Mesenchymal stem cell (in vitro differentiated cells and primary cell): ENCODE measurements at regions not wholly inside any gene's neighbourhood (a gene's known extent, or its start where the extent isn't known, plus 50 kb on each side); places are given as distances from the start of the nearest gene placed in this dataset.
"Not testable (repeated sequence)": the region's sequence is repeated elsewhere in the genome, so short reads cannot be mapped to it uniquely, and the experiment has no call there.

ENCODE experiments used
- DNase-seq: peaks from one replicate; pipeline ENCODE4 v3.0.0-alpha.2; 2013
- H2AFZ ChIP-seq: one replicate; pipeline ENCODE4 v1.6.1; 2013; ENCODE audit warnings: low read depth, mild to moderate bottlenecking, control low read depth, inconsistent platforms, low read length, moderate library complexity
- H2AK5ac ChIP-seq: 2 replicates; pipeline ENCODE4 v1.6.1; 2013; ENCODE audit warnings: low read length, moderate library complexity, mild to moderate bottlenecking, inconsistent platforms; ENCODE audit not compliant: severe bottlenecking
- H2BK120ac ChIP-seq: one replicate; pipeline ENCODE4 v1.6.1; 2013; ENCODE audit warnings: low read depth, mild to moderate bottlenecking, inconsistent platforms, low read length, moderate library complexity
- H2BK12ac ChIP-seq, 2 experiments: one replicate each; pipeline ENCODE4 v1.6.1; 2013; ENCODE audit warnings: inconsistent platforms in 2 of 2, low read length in 2 of 2, mild to moderate bottlenecking in 2 of 2, moderate library complexity in 2 of 2, control low read depth in 1 of 2
- H2BK15ac ChIP-seq: one replicate; pipeline ENCODE4 v1.6.1; 2013; ENCODE audit warnings: mild to moderate bottlenecking, low read depth, inconsistent platforms; ENCODE audit not compliant: poor library complexity, severe bottlenecking
- H2BK5ac ChIP-seq: 2 replicates; pipeline ENCODE4 v1.6.1; 2013; ENCODE audit warnings: low read depth, mild to moderate bottlenecking, low read length, control low read depth, inconsistent platforms; ENCODE audit not compliant: poor library complexity, severe bottlenecking
- H3K14ac ChIP-seq, 2 experiments: one replicate each; pipeline ENCODE4 v1.6.1; 2013; ENCODE audit warnings: inconsistent platforms in 2 of 2, low read length in 2 of 2, control low read depth in 1 of 2, mild to moderate bottlenecking in 1 of 2, moderate library complexity in 1 of 2
- H3K18ac ChIP-seq, 2 experiments: one replicate each; pipeline ENCODE4 v1.6.1; 2013; ENCODE audit warnings: inconsistent platforms in 2 of 2, low read length in 2 of 2, control low read depth in 1 of 2, low read depth in 1 of 2, mild to moderate bottlenecking in 1 of 2
- H3K23ac ChIP-seq, 2 experiments: one replicate each; pipeline ENCODE4 v1.6.1; 2013; ENCODE audit warnings: inconsistent platforms in 2 of 2, low read length in 2 of 2, mild to moderate bottlenecking in 2 of 2, moderate library complexity in 2 of 2, control low read depth in 1 of 2
- H3K27ac ChIP-seq: 2 replicates; pipeline ENCODE4 v1.5.1; 2013; ENCODE audit warnings: mild to moderate bottlenecking, moderate library complexity, low read length, control low read depth, inconsistent platforms; ENCODE audit not compliant: poor library complexity, severe bottlenecking
- H3K27me3 ChIP-seq, 2 experiments: 2 replicates each; pipeline versions ENCODE4 v1.6.1 to v1.7.0; 2013; ENCODE audit warnings: low read length in 2 of 2, mild to moderate bottlenecking in 2 of 2, moderate library complexity in 2 of 2, control low read depth in 1 of 2, inconsistent platforms in 1 of 2; ENCODE audit not compliant: control insufficient read depth in 1 of 2, insufficient read depth in 1 of 2
- H3K36me3 ChIP-seq, 2 experiments: 2 replicates each; pipeline versions ENCODE4 v1.6.1 to v1.7.0; 2013; ENCODE audit warnings: low read length in 2 of 2, control low read depth in 1 of 2, inconsistent platforms in 1 of 2, low read depth in 1 of 2, mild to moderate bottlenecking in 1 of 2; ENCODE audit not compliant: insufficient read depth in 2 of 2, control insufficient read depth in 1 of 2
- H3K4ac ChIP-seq, 2 experiments: one replicate each; pipeline ENCODE4 v1.6.1; 2013; ENCODE audit warnings: inconsistent platforms in 2 of 2, low read length in 2 of 2, mild to moderate bottlenecking in 2 of 2, moderate library complexity in 2 of 2, control low read depth in 1 of 2, low read depth in 1 of 2
- H3K4me1 ChIP-seq: 2 replicates; pipeline ENCODE4 v1.6.1; 2013; ENCODE audit warnings: low read depth, low read length, control low read depth; ENCODE audit not compliant: control insufficient read depth, insufficient read depth
- H3K4me2 ChIP-seq: 2 replicates; pipeline ENCODE4 v1.6.1; 2013; ENCODE audit warnings: low read length, mild to moderate bottlenecking, inconsistent platforms; ENCODE audit not compliant: poor library complexity, severe bottlenecking
- H3K4me3 ChIP-seq, 2 experiments: 2 replicates each; pipeline versions ENCODE4 v1.5.1 to v1.7.0; 2013; ENCODE audit warnings: low read length in 2 of 2, mild to moderate bottlenecking in 2 of 2, control low read depth in 1 of 2, low read depth in 1 of 2; ENCODE audit not compliant: insufficient read depth in 1 of 2
- H3K79me1 ChIP-seq: replicated peaks from 2 replicates; pipeline ENCODE4 v1.6.1; 2013; ENCODE audit warnings: mild to moderate bottlenecking, control low read depth, low read length, inconsistent platforms; ENCODE audit not compliant: poor library complexity, severe bottlenecking
- H3K9ac ChIP-seq: 2 replicates; pipeline ENCODE4 v1.7.0; 2013; ENCODE audit warnings: mild to moderate bottlenecking, low read length, moderate library complexity
- H3K9me3 ChIP-seq: 2 replicates; pipeline ENCODE4 v1.7.0; 2013; ENCODE audit warnings: mild to moderate bottlenecking, low read length; ENCODE audit not compliant: control insufficient read depth
- H4K8ac ChIP-seq: one replicate; pipeline ENCODE4 v1.6.1; 2013; ENCODE audit warnings: inconsistent platforms, mild to moderate bottlenecking, low read length, moderate library complexity
- H4K91ac ChIP-seq: one replicate; pipeline ENCODE4 v1.6.1; 2013; ENCODE audit warnings: mild to moderate bottlenecking, low read length, inconsistent platforms
- WGBS: methylation state at CpG from one replicate; pipeline ENCODE4 v1.1.7; 2013; ENCODE audit warnings: mixed read lengths; 5-methylcytosine and 5-hydroxymethylcytosine counted together

GRCh38 chr3:177351757-177352158, 154.5 kb upstream of the TBL1XR1 start:
- no peak overlapping the region for H2AK5ac ChIP-seq
- no peak overlapping the region for H3K4me2 ChIP-seq
- H3K4me1 ChIP-seq, result peaks cover 3% of the 10 kb centered on the region
- no peak overlapping the region for H4K8ac ChIP-seq
- H3K79me1 ChIP-seq, result peaks cover 1% of the 10 kb centered on the region
- H2AFZ ChIP-seq, result no peak overlapping the region
- H3K14ac ChIP-seq, result no peak overlapping the region
- H3K4ac ChIP-seq, result no peak overlapping the region
- H2BK5ac ChIP-seq, result no peak overlapping the region
- no peak overlapping the region for H4K91ac ChIP-seq
- no peaks in the 10 kb centered on the region for H3K27me3 ChIP-seq
- H3K27ac ChIP-seq, result no peak overlapping the region
- no peak for DNase-seq
- H2BK120ac ChIP-seq, result no peak overlapping the region
- H3K36me3 ChIP-seq, result no peaks in the 10 kb centered on the region
- 98% methylated on average over 3 of the region's 3 CpGs for WGBS
- no peak overlapping the region for H3K4me3 ChIP-seq
- no peak overlapping the region for H3K23ac ChIP-seq
- no peak overlapping the region for H3K18ac ChIP-seq
- H3K9ac ChIP-seq, result no peak overlapping the region
- no peaks in the 10 kb centered on the region for H3K9me3 ChIP-seq
- H2BK12ac ChIP-seq, result no peak overlapping the region
- H2BK15ac ChIP-seq, result no peak overlapping the region

DNA sequence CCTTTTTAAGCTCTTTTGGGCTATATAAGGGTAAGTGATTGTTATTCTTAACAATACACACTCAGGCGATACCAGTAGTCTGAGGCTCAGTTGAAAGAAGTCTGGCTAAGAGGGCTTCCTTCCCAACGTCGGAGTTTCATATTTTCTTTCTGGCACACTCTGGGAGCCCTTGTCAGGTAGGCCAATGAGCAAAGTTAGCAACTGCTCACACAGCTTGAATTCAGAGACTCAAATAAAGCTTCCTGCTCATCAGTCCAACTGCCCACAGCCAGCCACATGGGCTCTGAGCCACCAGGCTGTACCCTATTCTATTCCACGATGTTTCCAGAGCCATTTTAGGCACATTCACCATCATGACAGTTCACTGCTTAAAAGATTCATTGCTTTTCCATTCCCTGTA, 155.1 kb upstream of the TBL1XR1 start:
- Histone ChIP-seq H3K27ac (no peak overlapping the region), H3K9ac (no peak overlapping the region), H3K27me3 (no peaks in the 10 kb centered on the region), H3K4me1 (peaks cover 4% of the 10 kb centered on the region), H2AFZ (no peak overlapping the region), H4K8ac (no peak overlapping the region), H2BK5ac (no peak overlapping the region), H2BK120ac (no peak overlapping the region), H2BK12ac (no peak overlapping the region), H3K23ac (no peak overlapping the region), H3K18ac (no peak overlapping the region), H3K4me2 (no peak overlapping the region), H3K4me3 (no peak overlapping the region), H2AK5ac (peak overlapping the region; percentile 13), H4K91ac (no peak overlapping the region), H3K14ac (no peak overlapping the region), H2BK15ac (no peak overlapping the region), H3K4ac (no peak overlapping the region), H3K79me1 (peaks cover 1% of the 10 kb centered on the region), H3K36me3 (no peaks in the 10 kb centered on the region), H3K9me3 (no peaks in the 10 kb centered on the region)
- DNase-seq, result no peak
- WGBS, result 93% methylated on average over 4 of the region's 4 CpGs

DNA sequence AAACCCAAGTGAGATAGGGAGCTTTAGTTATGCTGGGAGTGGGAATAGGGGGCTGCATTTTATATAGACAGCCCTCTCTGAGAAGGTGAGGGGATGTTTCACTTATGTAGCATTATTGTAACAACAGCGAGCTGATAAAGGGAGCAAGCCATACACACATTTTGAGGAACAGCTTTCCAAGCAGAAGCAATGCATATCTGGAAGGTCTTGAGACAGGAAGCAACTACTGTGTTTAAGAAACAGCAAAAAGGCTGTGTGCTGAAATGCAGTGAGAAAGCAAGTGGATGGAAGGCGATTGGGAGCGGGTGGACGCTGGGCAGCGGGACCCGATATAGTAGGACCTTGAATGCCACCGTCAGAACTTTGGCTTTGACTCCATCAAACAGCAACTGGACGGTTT, 155.9 kb upstream of the TBL1XR1 start:
- Histone ChIP-seq H2BK12ac (no peak overlapping the region), H4K91ac (peak overlapping the region; percentile 25), H3K4me2 (no peak overlapping the region), H3K9me3 (no peaks in the 10 kb centered on the region), H2BK15ac (no peak overlapping the region), H3K36me3 (no peaks in the 10 kb centered on the region), H3K27ac (no peak overlapping the region), H2AK5ac (no peak overlapping the region), H3K23ac (no peak overlapping the region), H3K18ac (no peak overlapping the region), H3K4ac (no peak overlapping the region), H4K8ac (peak overlapping the region; percentile 67), H2BK5ac (no peak overlapping the region), H3K4me1 (peaks cover 5% of the 10 kb centered on the region), H3K27me3 (no peaks in the 10 kb centered on the region), H2BK120ac (no peak overlapping the region), H3K4me3 (no peak overlapping the region), H3K9ac (no peak overlapping the region), H3K14ac (no peak overlapping the region), H2AFZ (no peak overlapping the region), H3K79me1 (peaks cover 1% of the 10 kb centered on the region)
- WGBS, result 91% methylated on average over 8 of the region's 8 CpGs
- no peak for DNase-seq

- not testable (repeated sequence) for H2BK120ac ChIP-seq, H3K18ac ChIP-seq, H2BK5ac ChIP-seq, H3K4me1 ChIP-seq, H2BK15ac ChIP-seq, H3K9me3 ChIP-seq, H3K14ac ChIP-seq, DNase-seq, H2AFZ ChIP-seq, H3K27me3 ChIP-seq, H4K8ac ChIP-seq, H3K4ac ChIP-seq, H3K4me3 ChIP-seq, H3K4me2 ChIP-seq, H3K79me1 ChIP-seq, H3K36me3 ChIP-seq, H3K27ac ChIP-seq, H2BK12ac ChIP-seq, H2AK5ac ChIP-seq, H4K91ac ChIP-seq, H3K23ac ChIP-seq, H3K9ac ChIP-seq
- 96% methylated on average over 3 of the region's 3 CpGs for WGBS
These were observed 156.6 kb upstream of the TBL1XR1 start for GRCh38 chr3:177353879-177354278.
